K562 (cell line): ENCODE measurements at regions not wholly inside any gene's neighbourhood (a gene's known extent, or its start where the extent isn't known, plus 50 kb on each side); places are given as distances from the start of the nearest gene placed in this dataset.

Experiments
- ATAC-seq: fragments of 200-7000 bp; cut with Tn5 transposase; 3 replicates; pipeline ENCODE4 v1.9.1; 2020; ENCODE audit warnings: moderate library complexity
- BruUV-seq: library from RNA; stranded (reverse); fragments of 400-500 nt; replicated peaks from 2 replicates; lab custom pipeline; 2021; lab: Mats Ljungman, UMichigan
- CTCF ChIA-PET: fragments of 300-600 bp; formaldehyde crosslinking; extraction: SDS; loops from one replicate; lab custom pipeline; 2021; ENCODE audit warnings: low intra/inter-chr PET ratio; lab: Yijun Ruan, JAX
- POLR2A ChIA-PET: fragments of 300-600, 350-650 bp; sonication (Branson Sonifier 250); formaldehyde crosslinking; extraction: SDS; loops from one replicate; lab custom pipeline; 2021; ENCODE audit warnings: antibody characterized with exemption, inconsistent platforms; lab: Yijun Ruan, JAX
- DNase-seq, 4 experiments: peaks; one replicate each; pipeline versions ENCODE4 v3.0.0 to v3.0.0-alpha.2; 2011 to 2018; ENCODE audit warnings: low spot score in 3 of 4, mixed read lengths in 3 of 4; ENCODE audit errors: extremely low read depth in 1 of 4
- FAIRE-seq: peaks from 2 replicates; lab custom pipeline; 2011; peaks lifted over from hg19 to GRCh38; lab: Jason Lieb, UNC
- H2AFZ ChIP-seq: 2 replicates; pipeline ENCODE4 v1.6.0; 2011; ENCODE audit warnings: low read depth, low read length, control low read depth, inconsistent platforms
- H3K27ac ChIP-seq: fragments of 200-600 bp; 3 replicates; pipeline ENCODE4 v1.8.0; 2011; ENCODE audit warnings: low read depth, mild to moderate bottlenecking, control low read depth, inconsistent platforms, low read length, moderate library complexity, mixed read lengths; ENCODE audit errors: extremely low read depth
- H3K27me3 ChIP-seq, 2 experiments: fragments of 300-600 bp in 1 of 2; 2 replicates in 1 of 2; 3 replicates in 1 of 2; pipeline versions ENCODE4 v1.6.0 to v1.8.0; 2011; ENCODE audit warnings: inconsistent platforms in 2 of 2, low read length in 2 of 2, mild to moderate bottlenecking in 1 of 2, mixed read lengths in 1 of 2, moderate library complexity in 1 of 2; ENCODE audit not compliant: control insufficient read depth in 2 of 2, insufficient read depth in 2 of 2
- H3K36me3 ChIP-seq: fragments of 300-600 bp; 3 replicates; pipeline ENCODE4 v1.8.0; 2011; ENCODE audit warnings: mild to moderate bottlenecking, low read length, inconsistent platforms; ENCODE audit not compliant: control insufficient read depth, insufficient read depth
- H3K4me1 ChIP-seq, 2 experiments: fragments of 200-600 bp in 1 of 2; replicated peaks in 1 of 2; 2 replicates in 1 of 2; 3 replicates in 1 of 2; pipeline versions ENCODE4 v1.5.1 to v1.8.0; 2011; ENCODE audit warnings: inconsistent platforms in 2 of 2, low read length in 2 of 2, mild to moderate bottlenecking in 1 of 2, mixed read lengths in 1 of 2, moderate library complexity in 1 of 2; ENCODE audit not compliant: control insufficient read depth in 2 of 2, insufficient read depth in 2 of 2
- H3K4me2 ChIP-seq: 2 replicates; pipeline ENCODE4 v1.6.1; 2011; ENCODE audit warnings: low read length, control low read depth, inconsistent platforms, mixed read lengths; ENCODE audit not compliant: insufficient read depth
- H3K4me3 ChIP-seq: fragments of 200-600 bp; sonication (generic), shearing (Covaris generic); 2 replicates; pipeline ENCODE4 v1.5.1; 2016; ENCODE audit warnings: control low read depth, inconsistent platforms
- H3K79me2 ChIP-seq: fragments of 200-600 bp; 3 replicates; pipeline ENCODE4 v1.8.0; 2011; ENCODE audit warnings: low read length, inconsistent platforms; ENCODE audit not compliant: control insufficient read depth, insufficient read depth
- H3K9ac ChIP-seq, 2 experiments: 2 replicates each; pipeline versions ENCODE4 v1.6.0 to v1.6.1; 2011; ENCODE audit warnings: low read depth in 2 of 2, low read length in 2 of 2, control low read depth in 1 of 2, inconsistent platforms in 1 of 2, mild to moderate bottlenecking in 1 of 2, mixed read lengths in 1 of 2; ENCODE audit not compliant: insufficient read depth in 1 of 2
- H3K9me1 ChIP-seq: one replicate; pipeline ENCODE4 v1.6.0; 2011; ENCODE audit warnings: inconsistent platforms, mild to moderate bottlenecking, low read length, moderate library complexity; ENCODE audit not compliant: control insufficient read depth, insufficient read depth
- H3K9me3 ChIP-seq: replicated peaks from 2 replicates; pipeline ENCODE4 v1.5.1; 2011; ENCODE audit warnings: low read depth, low read length, inconsistent platforms; ENCODE audit not compliant: control insufficient read depth, insufficient read depth
- H4K20me1 ChIP-seq: replicated peaks from 2 replicates; pipeline ENCODE4 v1.6.1; 2011; ENCODE audit warnings: low read length, inconsistent platforms, mixed read lengths; ENCODE audit not compliant: control insufficient read depth, insufficient read depth
- HMGN3 ChIP-seq: IDR thresholded peaks from 2 replicates; pipeline ENCODE4 v1.6.1; 2011; ENCODE audit warnings: borderline replicate concordance, low read depth, mild to moderate bottlenecking, mixed read lengths, low read length; ENCODE audit not compliant: insufficient read length; ENCODE audit errors: extremely low read depth
- KLF16 ChIP-seq: IDR thresholded peaks from 2 replicates; pipeline ENCODE4 v1.6.1; 2016; ENCODE audit warnings: antibody characterized with exemption
- NEUROD1 ChIP-seq: fragments of 150-350 bp; IDR thresholded peaks from 2 replicates; pipeline ENCODE4 v1.6.1; 2014; ENCODE audit warnings: borderline replicate concordance, low read length, low read depth; ENCODE audit not compliant: partially characterized antibody
- SRSF7 ChIP-seq: fragments of 200-400 bp; formaldehyde crosslinking; optimal IDR thresholded peaks from 2 replicates; pipeline ENCODE3; 2017; ENCODE audit warnings: mild to moderate bottlenecking, low read depth, low read length
- ZEB2 ChIP-seq: fragments of 450-650 bp; IDR thresholded peaks from 2 replicates; pipeline ENCODE4 v1.6.1; 2016
- ZNF354B ChIP-seq: fragments of 250-450 bp; sonication (Bioruptor Pico); IDR thresholded peaks from 2 replicates; pipeline ENCODE4 v1.4.0; 2020
- ZNF561 ChIP-seq: fragments of 450-650 bp; formaldehyde crosslinking; conservative IDR thresholded peaks from 2 replicates; pipeline ENCODE4 v1.4.0; 2020; ENCODE audit warnings: mild to moderate bottlenecking, moderate library complexity
- ZNF589 ChIP-seq: fragments of 200-800 bp; sonication (Bioruptor generic); IDR thresholded peaks from 2 replicates; pipeline ENCODE4 v1.6.1; 2016; ENCODE audit warnings: low read depth, missing genetic modification characterization, missing compliant biosample characterization
- ZSCAN32 ChIP-seq: fragments of 450-650 bp; formaldehyde crosslinking; IDR thresholded peaks from 2 replicates; pipeline ENCODE4 v1.4.0; 2020; ENCODE audit warnings: mild to moderate bottlenecking, moderate library complexity
- WGBS: fragments of 100-300 bp; shearing (Covaris generic); methylation state at CpG from one replicate; pipeline ENCODE4 v1.1.6; 2016; ENCODE audit warnings: low coverage, mixed read lengths; ENCODE audit not compliant: insufficient coverage; ENCODE audit errors: missing lambda C conversion rate; 5-methylcytosine and 5-hydroxymethylcytosine counted together
- in situ Hi-C: fragments of 300-500 bp; cut with MboI; formaldehyde crosslinking; loops from 4 replicates; pipeline ENCODE4 v1.15.0; 2018; ENCODE audit warnings: inconsistent platforms, mixed read lengths
- intact Hi-C: fragments of 100-400 bp; cut with micrococcal nuclease; formaldehyde crosslinking; loops from 2 replicates; pipeline ENCODE4 v1.14.2; 2022
- TF ChIP-seq, protein P1 (sequence below): fragments of 250-450 bp; sonication (Bioruptor Pico); IDR thresholded peaks from 2 replicates; pipeline ENCODE4 v1.4.0; 2020
- TF ChIP-seq, protein P2 (sequence below): fragments of 150-350 bp; IDR thresholded peaks from 2 replicates; pipeline ENCODE4 v1.6.1; 2014; ENCODE audit warnings: low read depth, mild to moderate bottlenecking, low read length, borderline replicate concordance
- TF ChIP-seq, protein P3 (sequence below): fragments of 250-450 bp; sonication (Bioruptor Pico); IDR thresholded peaks from 2 replicates; pipeline ENCODE4 v1.8.0; 2022; ENCODE audit warnings: inconsistent platforms, mild to moderate bottlenecking, moderate library complexity, borderline replicate concordance

DNA sequence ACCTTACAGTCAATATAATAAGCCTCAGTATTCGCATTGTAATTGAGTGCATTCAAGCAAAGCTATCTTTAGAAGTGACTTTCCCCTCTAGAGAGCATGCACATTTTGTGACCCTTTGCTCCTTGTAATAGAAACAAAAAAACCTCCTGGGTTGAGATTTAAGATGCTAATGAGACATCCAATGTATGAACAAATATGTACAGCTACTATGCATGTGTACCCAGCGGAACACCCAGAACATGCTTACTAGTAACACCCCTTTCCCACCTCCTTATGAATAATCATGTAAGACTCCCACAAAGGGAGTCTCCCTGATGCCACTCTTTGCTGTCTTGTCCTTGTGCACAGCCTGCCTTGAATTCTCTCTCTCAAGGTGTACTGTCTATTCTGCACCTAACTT lies 205.5 kb downstream of the PRR32 start (continued):
- TF ChIP-seq, protein P1, sequence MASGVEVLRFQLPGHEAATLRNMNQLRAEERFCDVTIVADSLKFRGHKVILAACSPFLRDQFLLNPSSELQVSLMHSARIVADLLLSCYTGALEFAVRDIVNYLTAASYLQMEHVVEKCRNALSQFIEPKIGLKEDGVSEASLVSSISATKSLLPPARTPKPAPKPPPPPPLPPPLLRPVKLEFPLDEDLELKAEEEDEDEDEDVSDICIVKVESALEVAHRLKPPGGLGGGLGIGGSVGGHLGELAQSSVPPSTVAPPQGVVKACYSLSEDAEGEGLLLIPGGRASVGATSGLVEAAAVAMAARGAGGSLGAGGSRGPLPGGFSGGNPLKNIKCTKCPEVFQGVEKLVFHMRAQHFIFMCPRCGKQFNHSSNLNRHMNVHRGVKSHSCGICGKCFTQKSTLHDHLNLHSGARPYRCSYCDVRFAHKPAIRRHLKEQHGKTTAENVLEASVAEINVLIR (CRISPR knock-in tag): no peak
- no peak for TF ChIP-seq SRSF7
- no peak for TF ChIP-seq ZNF354B (CRISPR knock-in tag)
- no peak for TF ChIP-seq NEUROD1
- TF ChIP-seq ZNF589 (CRISPR knock-in tag): no peak
- no peak for TF ChIP-seq ZSCAN32 (CRISPR knock-in tag)

DNA sequence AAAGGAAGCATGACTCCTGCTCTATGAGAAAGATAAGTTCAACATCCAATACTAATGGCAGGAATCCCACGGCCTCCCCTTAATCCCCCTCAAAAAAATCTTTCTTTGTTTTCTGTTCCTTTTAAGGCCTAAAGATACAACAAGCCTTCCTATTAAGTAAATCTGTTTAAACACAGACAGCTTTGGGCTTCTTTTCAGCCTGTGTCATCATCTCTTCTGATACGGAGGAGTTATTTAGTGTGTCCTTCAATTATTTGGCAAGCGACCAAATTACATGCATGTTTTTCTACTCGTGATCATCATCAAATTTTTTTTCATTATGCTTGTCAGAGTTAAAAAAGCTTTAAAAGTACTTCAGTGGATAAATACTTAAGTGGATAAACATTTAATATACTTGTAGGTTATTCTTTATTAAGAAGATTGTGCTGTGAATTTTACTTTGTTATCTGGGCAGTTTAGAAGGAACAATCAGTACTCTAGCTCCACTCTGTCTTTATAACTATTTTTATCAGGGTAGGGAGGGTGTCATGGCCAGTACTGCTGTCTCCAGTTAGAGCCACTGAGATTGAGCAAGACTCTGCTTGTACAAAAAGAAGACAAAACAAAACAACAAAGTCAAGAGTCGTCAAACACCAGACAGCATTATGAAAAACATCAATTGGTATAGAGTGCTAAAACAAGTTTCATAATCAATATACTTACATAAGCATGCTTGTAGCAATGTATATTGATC lies 210.7 kb downstream of the PRR32 start:
- Histone ChIP-seq H2AFZ (no peak overlapping the region), H3K27ac (no peak overlapping the region), H3K79me2 (no peaks in the 10 kb centered on the region), H3K27me3 (no peaks in the 10 kb centered on the region), H3K36me3 (no peaks in the 10 kb centered on the region), H4K20me1 (no peaks in the 10 kb centered on the region), H3K9me1 (no peaks in the 10 kb centered on the region), H3K4me3 (no peak overlapping the region), H3K9ac (no peak overlapping the region), H3K4me2 (no peak overlapping the region), H3K9me3 (no peaks in the 10 kb centered on the region; the same call in 1 of the 2 replicates), H3K4me1 (no peaks in the 10 kb centered on the region)
- no TSS peak for BruUV-seq
- ATAC-seq: no peak
- POLR2A ChIA-PET: no interaction called here
- in situ Hi-C loops: no loop called here
- WGBS: 0% methylated on average over 4 of the region's 5 CpGs
- FAIRE-seq: no peak
- CTCF ChIA-PET: no interaction called here
- intact Hi-C loops: no loop called here
- DNase-seq: no peak
- TF ChIP-seq HMGN3 (no peak), ZNF561 (CRISPR knock-in tag) (no peak), ZEB2 (no peak), KLF16 (no peak)
- TF ChIP-seq, protein P2, sequence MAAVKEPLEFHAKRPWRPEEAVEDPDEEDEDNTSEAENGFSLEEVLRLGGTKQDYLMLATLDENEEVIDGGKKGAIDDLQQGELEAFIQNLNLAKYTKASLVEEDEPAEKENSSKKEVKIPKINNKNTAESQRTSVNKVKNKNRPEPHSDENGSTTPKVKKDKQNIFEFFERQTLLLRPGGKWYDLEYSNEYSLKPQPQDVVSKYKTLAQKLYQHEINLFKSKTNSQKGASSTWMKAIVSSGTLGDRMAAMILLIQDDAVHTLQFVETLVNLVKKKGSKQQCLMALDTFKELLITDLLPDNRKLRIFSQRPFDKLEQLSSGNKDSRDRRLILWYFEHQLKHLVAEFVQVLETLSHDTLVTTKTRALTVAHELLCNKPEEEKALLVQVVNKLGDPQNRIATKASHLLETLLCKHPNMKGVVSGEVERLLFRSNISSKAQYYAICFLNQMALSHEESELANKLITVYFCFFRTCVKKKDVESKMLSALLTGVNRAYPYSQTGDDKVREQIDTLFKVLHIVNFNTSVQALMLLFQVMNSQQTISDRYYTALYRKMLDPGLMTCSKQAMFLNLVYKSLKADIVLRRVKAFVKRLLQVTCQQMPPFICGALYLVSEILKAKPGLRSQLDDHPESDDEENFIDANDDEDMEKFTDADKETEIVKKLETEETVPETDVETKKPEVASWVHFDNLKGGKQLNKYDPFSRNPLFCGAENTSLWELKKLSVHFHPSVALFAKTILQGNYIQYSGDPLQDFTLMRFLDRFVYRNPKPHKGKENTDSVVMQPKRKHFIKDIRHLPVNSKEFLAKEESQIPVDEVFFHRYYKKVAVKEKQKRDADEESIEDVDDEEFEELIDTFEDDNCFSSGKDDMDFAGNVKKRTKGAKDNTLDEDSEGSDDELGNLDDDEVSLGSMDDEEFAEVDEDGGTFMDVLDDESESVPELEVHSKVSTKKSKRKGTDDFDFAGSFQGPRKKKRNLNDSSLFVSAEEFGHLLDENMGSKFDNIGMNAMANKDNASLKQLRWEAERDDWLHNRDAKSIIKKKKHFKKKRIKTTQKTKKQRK: no peak
- TF ChIP-seq, protein P3, sequence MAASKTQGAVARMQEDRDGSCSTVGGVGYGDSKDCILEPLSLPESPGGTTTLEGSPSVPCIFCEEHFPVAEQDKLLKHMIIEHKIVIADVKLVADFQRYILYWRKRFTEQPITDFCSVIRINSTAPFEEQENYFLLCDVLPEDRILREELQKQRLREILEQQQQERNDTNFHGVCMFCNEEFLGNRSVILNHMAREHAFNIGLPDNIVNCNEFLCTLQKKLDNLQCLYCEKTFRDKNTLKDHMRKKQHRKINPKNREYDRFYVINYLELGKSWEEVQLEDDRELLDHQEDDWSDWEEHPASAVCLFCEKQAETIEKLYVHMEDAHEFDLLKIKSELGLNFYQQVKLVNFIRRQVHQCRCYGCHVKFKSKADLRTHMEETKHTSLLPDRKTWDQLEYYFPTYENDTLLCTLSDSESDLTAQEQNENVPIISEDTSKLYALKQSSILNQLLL (CRISPR knock-in tag): no peak
